ENCODE measurements at regions not wholly inside any gene's neighbourhood (a gene's known extent, or its start where the extent isn't known, plus 50 kb on each side); places are given as distances from the start of the nearest gene placed in this dataset.

DNA sequence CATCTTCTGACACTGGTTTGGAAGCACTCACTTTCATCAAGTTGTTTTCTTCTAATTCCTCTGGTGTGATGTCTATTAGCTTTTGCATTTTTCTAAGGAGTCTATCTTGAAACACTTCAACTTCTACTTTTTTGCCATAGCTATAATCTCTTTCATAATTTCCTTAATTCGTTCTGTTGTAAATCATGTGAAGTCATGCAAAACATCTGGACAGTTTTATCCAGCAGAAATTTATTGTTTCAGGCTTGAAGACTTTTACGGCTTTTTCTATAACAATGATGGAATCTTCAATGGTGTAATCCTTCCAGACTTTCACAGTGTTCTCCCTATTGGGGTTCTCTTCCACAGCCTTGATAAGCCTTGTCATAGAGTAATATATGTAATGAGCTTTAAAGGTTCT, 74.9 kb upstream of the PABPC4L start:
- H3K27me3 ChIP-seq, result no peaks in the 10 kb centered on the region
- DNase-seq (ENCODE audit: low spot score in 2 of 2), result no peak
- no peak overlapping the region for H3K4me3 ChIP-seq
- 61% methylated on average over 2 of the region's 2 CpGs for WGBS
- no peak overlapping the region for H3K27ac ChIP-seq
- H3K36me3 ChIP-seq, result no peaks in the 10 kb centered on the region
- no peaks in the 10 kb centered on the region for H3K4me1 ChIP-seq
- TF ChIP-seq, protein P1, sequence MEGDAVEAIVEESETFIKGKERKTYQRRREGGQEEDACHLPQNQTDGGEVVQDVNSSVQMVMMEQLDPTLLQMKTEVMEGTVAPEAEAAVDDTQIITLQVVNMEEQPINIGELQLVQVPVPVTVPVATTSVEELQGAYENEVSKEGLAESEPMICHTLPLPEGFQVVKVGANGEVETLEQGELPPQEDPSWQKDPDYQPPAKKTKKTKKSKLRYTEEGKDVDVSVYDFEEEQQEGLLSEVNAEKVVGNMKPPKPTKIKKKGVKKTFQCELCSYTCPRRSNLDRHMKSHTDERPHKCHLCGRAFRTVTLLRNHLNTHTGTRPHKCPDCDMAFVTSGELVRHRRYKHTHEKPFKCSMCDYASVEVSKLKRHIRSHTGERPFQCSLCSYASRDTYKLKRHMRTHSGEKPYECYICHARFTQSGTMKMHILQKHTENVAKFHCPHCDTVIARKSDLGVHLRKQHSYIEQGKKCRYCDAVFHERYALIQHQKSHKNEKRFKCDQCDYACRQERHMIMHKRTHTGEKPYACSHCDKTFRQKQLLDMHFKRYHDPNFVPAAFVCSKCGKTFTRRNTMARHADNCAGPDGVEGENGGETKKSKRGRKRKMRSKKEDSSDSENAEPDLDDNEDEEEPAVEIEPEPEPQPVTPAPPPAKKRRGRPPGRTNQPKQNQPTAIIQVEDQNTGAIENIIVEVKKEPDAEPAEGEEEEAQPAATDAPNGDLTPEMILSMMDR (IDR thresholded peaks at IDR 0.05), result no peak
- no peak for TF ChIP-seq POLR2AphosphoS5 (IDR thresholded peaks at IDR 0.05)
- TF ChIP-seq POLR2A (IDR thresholded peaks at IDR 0.05), result no peak
- H3K9me3 ChIP-seq, result no peaks in the 10 kb centered on the region

DNA sequence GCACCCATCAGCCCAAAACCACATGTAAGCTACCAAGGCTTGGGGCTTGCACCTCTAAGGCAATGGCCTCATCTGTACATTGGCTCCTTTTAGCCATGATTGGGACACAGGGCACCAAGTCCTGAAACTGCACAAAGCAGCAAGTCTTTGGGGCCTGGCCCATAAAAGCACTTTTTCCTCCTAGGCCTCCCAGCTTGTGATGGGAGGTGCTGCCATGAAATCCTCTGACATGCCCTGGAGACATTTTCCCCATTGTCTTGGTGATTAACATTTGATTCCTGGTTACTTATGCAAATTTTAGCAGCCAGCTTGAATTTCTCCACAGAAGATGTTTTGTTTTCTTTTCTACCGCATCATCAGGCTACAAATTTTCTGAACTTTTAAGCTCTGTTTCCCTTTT, 58.5 kb upstream of the PABPC4L start:
- Histone ChIP-seq H3K27me3 (no peaks in the 10 kb centered on the region), H3K36me3 (no peaks in the 10 kb centered on the region), H3K4me3 (no peak overlapping the region), H3K9me3 (peaks cover 6% of the 10 kb centered on the region), H3K4me1 (no peaks in the 10 kb centered on the region), H3K27ac (no peak overlapping the region)
- TF ChIP-seq POLR2A (IDR thresholded peaks at IDR 0.05) (no peak), POLR2AphosphoS5 (IDR thresholded peaks at IDR 0.05) (no peak), EP300 (IDR thresholded peaks at IDR 0.05) (no peak)
- TF ChIP-seq, protein P1 (IDR thresholded peaks at IDR 0.05), result no peak
- 82% methylated on average over 1 of the region's 1 CpG for WGBS
- DNase-seq (ENCODE audit: low spot score in 2 of 2), result no peak

Measured in suprapubic skin (tissue), 4 donors.